Activated CD4-positive, alpha-beta memory T cell treated with anti-CD3 and anti-CD28 coated beads for 36 hours (primary cell): ENCODE measurements at regions not wholly inside any gene's neighbourhood (a gene's known extent, or its start where the extent isn't known, plus 50 kb on each side); places are given as distances from the start of the nearest gene placed in this dataset.

ENCODE experiments used
- CTCF ChIA-PET: fragments of 350-600 bp; sonication (Branson Sonifier 250); formaldehyde crosslinking; loops from one replicate; lab custom pipeline; 2021; ENCODE audit warnings: antibody characterized with exemption, inconsistent platforms; lab: Charles Lee
- POLR2A ChIA-PET: fragments of 350-600 bp; sonication (Branson Sonifier 250); formaldehyde crosslinking; loops from one replicate; lab custom pipeline; 2021; ENCODE audit warnings: antibody characterized with exemption; lab: Charles Lee
- DNase-seq: peaks from one replicate; pipeline ENCODE4 v3.0.0-alpha.2; 2020
- H3K27ac Mint-ChIP-seq: one replicate; pipeline ENCODE4 v1.8.0; 2021; ENCODE audit warnings: mixed read lengths
- H3K27me3 Mint-ChIP-seq: one replicate; pipeline ENCODE4 v1.8.0; 2021; ENCODE audit warnings: mixed read lengths
- H3K36me3 Mint-ChIP-seq: one replicate; pipeline ENCODE4 v1.8.0; 2021; ENCODE audit warnings: mixed read lengths
- H3K4me1 Mint-ChIP-seq: one replicate; pipeline ENCODE4 v1.8.0; 2021; ENCODE audit warnings: low read depth, mixed read lengths
- H3K4me3 Mint-ChIP-seq: one replicate; pipeline ENCODE4 v1.8.0; 2021; ENCODE audit warnings: mild to moderate bottlenecking, mixed read lengths
- H3K9me3 Mint-ChIP-seq: one replicate; pipeline ENCODE4 v1.8.0; 2021; ENCODE audit warnings: mixed read lengths
- intact Hi-C: fragments of 100-400 bp; cut with micrococcal nuclease; formaldehyde crosslinking; loops from one replicate; pipeline ENCODE4 v1.15.1; 2023

GRCh38 chr7:63008366-63008765 is 990.3 kb upstream of the ZNF722 start:
- no peak for DNase-seq
- Mint-ChIP-seq H3K36me3 (no peaks in the 10 kb centered on the region), H3K27me3 (no peaks in the 10 kb centered on the region), H3K4me3 (no peak overlapping the region), H3K27ac (no peak overlapping the region), H3K9me3 (peaks cover 13% of the 10 kb centered on the region), H3K4me1 (no peaks in the 10 kb centered on the region)
- ChIA-PET CTCF (no interaction called here), POLR2A (no interaction called here)
- intact Hi-C loops = loop anchor here (5.0 kb wide), 1 partner anchor 1609 kb away; no protein-coding TSS in a partner anchor

DNA sequence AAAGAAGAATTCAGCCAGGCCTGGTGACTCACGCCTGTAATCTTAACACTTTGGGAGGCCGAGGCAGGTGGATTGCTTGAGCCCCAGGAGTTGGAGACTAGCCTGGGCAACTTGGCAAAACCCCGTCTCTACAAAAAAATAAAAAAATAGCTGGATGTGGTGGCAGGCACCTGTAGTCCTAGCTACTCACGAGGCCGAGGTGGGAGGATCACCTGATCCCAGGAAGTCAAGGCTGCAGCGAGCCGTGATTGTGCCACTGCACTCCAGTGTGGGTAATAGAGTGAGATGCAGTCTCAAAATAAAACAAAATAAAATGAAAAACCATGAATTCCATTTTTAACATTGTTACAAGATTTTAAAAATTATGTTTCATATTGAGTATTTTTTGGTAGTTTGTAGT is 988.9 kb upstream of the ZNF722 start:
- ChIA-PET CTCF (interaction anchor here (1.1 kb wide), 1 partner anchor 20 kb away, joined by 4 read pairs; no protein-coding TSS in a partner anchor), POLR2A (no interaction called here)
- peaks cover 12% of the 10 kb centered on the region for H3K9me3 Mint-ChIP-seq
- intact Hi-C loops = loop anchor here (5.0 kb wide), 1 partner anchor 1608 kb away; no protein-coding TSS in a partner anchor
- H3K4me1 Mint-ChIP-seq = no peaks in the 10 kb centered on the region
- DNase-seq = no peak
- H3K4me3 Mint-ChIP-seq = no peak overlapping the region
- no peak overlapping the region for H3K27ac Mint-ChIP-seq
- no peaks in the 10 kb centered on the region for H3K27me3 Mint-ChIP-seq
- no peaks in the 10 kb centered on the region for H3K36me3 Mint-ChIP-seq

GRCh38 chr7:63012633-63013183 is 985.9 kb upstream of the ZNF722 start:
- DNase-seq = no peak
- Mint-ChIP-seq H3K9me3 (peaks cover 21% of the 10 kb centered on the region), H3K27me3 (no peaks in the 10 kb centered on the region), H3K27ac (no peak overlapping the region), H3K36me3 (no peaks in the 10 kb centered on the region), H3K4me3 (no peak overlapping the region), H3K4me1 (no peaks in the 10 kb centered on the region)
- ChIA-PET POLR2A (no interaction called here), CTCF (no interaction called here)
- intact Hi-C loops = no loop called here

DNA sequence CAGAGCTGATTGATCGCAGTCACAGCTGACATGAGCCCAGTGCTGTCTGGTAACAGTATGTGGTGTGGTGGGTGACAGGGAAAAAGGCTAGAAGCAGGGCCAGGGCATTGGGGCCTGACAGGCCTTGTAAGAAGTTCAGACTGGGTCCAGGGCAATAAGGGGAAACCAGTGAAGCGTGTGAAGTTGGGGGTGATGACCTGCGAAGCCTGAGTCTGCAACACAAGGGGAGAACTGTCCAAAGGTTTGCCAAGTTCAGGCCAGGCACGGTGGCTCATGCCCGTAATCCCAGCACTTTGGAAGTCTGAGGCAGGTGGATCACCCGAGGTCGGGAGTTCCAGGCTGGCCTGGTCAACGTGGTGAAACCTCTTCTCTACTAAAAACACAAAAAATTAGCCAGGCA is 983.9 kb upstream of the ZNF722 start:
- intact Hi-C loops = no loop called here
- H3K4me3 Mint-ChIP-seq = no peak overlapping the region
- ChIA-PET POLR2A (no interaction called here), CTCF (interaction anchor here (0.7 kb wide), 1 partner anchor 51 kb away, joined by 3 read pairs; no protein-coding TSS in a partner anchor)
- DNase-seq = no peak
- no peaks in the 10 kb centered on the region for H3K4me1 Mint-ChIP-seq
- H3K9me3 Mint-ChIP-seq = peaks cover 26% of the 10 kb centered on the region
- no peak overlapping the region for H3K27ac Mint-ChIP-seq
- H3K27me3 Mint-ChIP-seq = no peaks in the 10 kb centered on the region
- no peaks in the 10 kb centered on the region for H3K36me3 Mint-ChIP-seq

GRCh38 chr7:63023182-63023787 is 975.4 kb upstream of the ZNF722 start:
- intact Hi-C loops = no loop called here
- Mint-ChIP-seq H3K4me3 (no peak overlapping the region), H3K27ac (no peak overlapping the region), H3K27me3 (no peaks in the 10 kb centered on the region), H3K36me3 (no peaks in the 10 kb centered on the region), H3K9me3 (peaks cover 36% of the 10 kb centered on the region), H3K4me1 (no peaks in the 10 kb centered on the region)
- CTCF ChIA-PET = no interaction called here
- no peak for DNase-seq
- POLR2A ChIA-PET = no interaction called here

GRCh38 chr7:63024446-63024845 is 974.2 kb upstream of the ZNF722 start:
- ChIA-PET CTCF (no interaction called here), POLR2A (no interaction called here)
- Mint-ChIP-seq H3K27ac (no peak overlapping the region), H3K4me1 (no peaks in the 10 kb centered on the region), H3K27me3 (no peaks in the 10 kb centered on the region), H3K36me3 (no peaks in the 10 kb centered on the region), H3K4me3 (no peak overlapping the region), H3K9me3 (peaks cover 40% of the 10 kb centered on the region)
- DNase-seq = no peak
- intact Hi-C loops = no loop called here

- Mint-ChIP-seq H3K27ac (no peak overlapping the region), H3K9me3 (peaks cover 49% of the 10 kb centered on the region), H3K4me3 (no peak overlapping the region), H3K4me1 (no peaks in the 10 kb centered on the region), H3K36me3 (no peaks in the 10 kb centered on the region), H3K27me3 (no peaks in the 10 kb centered on the region)
- CTCF ChIA-PET = interaction anchor here (1.1 kb wide), 1 partner anchor 10 kb away, joined by 3 read pairs; no protein-coding TSS in a partner anchor
- intact Hi-C loops = no loop called here
- no peak for DNase-seq
- POLR2A ChIA-PET = no interaction called here
These were observed 972.8 kb upstream of the ZNF722 start for GRCh38 chr7:63025815-63026214.

- CTCF ChIA-PET = no interaction called here
- Mint-ChIP-seq H3K27me3 (no peaks in the 10 kb centered on the region), H3K9me3 (peaks cover 58% of the 10 kb centered on the region), H3K36me3 (no peaks in the 10 kb centered on the region), H3K4me1 (no peaks in the 10 kb centered on the region), H3K4me3 (no peak overlapping the region), H3K27ac (no peak overlapping the region)
- POLR2A ChIA-PET = no interaction called here
- intact Hi-C loops = no loop called here
- DNase-seq = no peak
These were observed 971.6 kb upstream of the ZNF722 start for GRCh38 chr7:63027075-63027474.

GRCh38 chr7:63028376-63029206 is 970.1 kb upstream of the ZNF722 start:
- no peak overlapping the region for H3K4me3 Mint-ChIP-seq
- CTCF ChIA-PET = no interaction called here
- H3K27me3 Mint-ChIP-seq = no peaks in the 10 kb centered on the region
- H3K27ac Mint-ChIP-seq = no peak overlapping the region
- intact Hi-C loops = no loop called here
- POLR2A ChIA-PET = no interaction called here
- DNase-seq = no peak
- H3K9me3 Mint-ChIP-seq = peaks cover 54% of the 10 kb centered on the region
- no peaks in the 10 kb centered on the region for H3K4me1 Mint-ChIP-seq
- H3K36me3 Mint-ChIP-seq = no peaks in the 10 kb centered on the region

- CTCF ChIA-PET = no interaction called here
- no peak overlapping the region for H3K4me3 Mint-ChIP-seq
- intact Hi-C loops = no loop called here
These were observed 969.5 kb upstream of the ZNF722 start for GRCh38 chr7:63029207-63029522.

DNA sequence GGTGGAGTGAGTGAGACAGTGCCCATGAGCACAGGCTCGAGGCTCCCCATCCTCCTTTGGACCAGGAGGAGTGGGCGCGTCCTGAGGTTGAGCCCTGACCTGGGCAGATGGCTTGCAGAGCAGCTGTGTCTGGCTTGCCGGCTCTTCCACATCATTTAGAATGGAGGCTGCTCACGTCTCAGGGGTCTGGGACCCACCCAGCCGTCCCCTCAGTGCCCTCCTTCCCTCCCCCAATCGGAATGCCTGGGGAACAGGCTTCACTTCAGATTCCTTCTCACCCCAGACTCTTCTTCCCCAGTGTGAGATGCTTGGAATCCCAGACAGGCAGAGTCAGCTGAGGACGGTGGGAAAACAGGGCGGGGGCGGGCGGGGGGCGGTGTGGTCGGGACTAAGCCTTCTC is 968.6 kb upstream of the ZNF722 start:
- ChIA-PET CTCF (no interaction called here), POLR2A (no interaction called here)
- no peak for DNase-seq
- Mint-ChIP-seq H3K4me1 (no peaks in the 10 kb centered on the region), H3K27me3 (no peaks in the 10 kb centered on the region), H3K36me3 (no peaks in the 10 kb centered on the region), H3K27ac (no peak overlapping the region), H3K4me3 (no peak overlapping the region), H3K9me3 (peaks cover 46% of the 10 kb centered on the region)
- intact Hi-C loops = no loop called here

More at GRCh38 chr7:63029207-63029522, 969.5 kb upstream of the ZNF722 start:
- Mint-ChIP-seq H3K4me1 (no peaks in the 10 kb centered on the region), H3K27me3 (no peaks in the 10 kb centered on the region), H3K9me3 (peaks cover 55% of the 10 kb centered on the region), H3K27ac (no peak overlapping the region), H3K36me3 (no peaks in the 10 kb centered on the region)
- DNase-seq = no peak
- POLR2A ChIA-PET = no interaction called here

DNA sequence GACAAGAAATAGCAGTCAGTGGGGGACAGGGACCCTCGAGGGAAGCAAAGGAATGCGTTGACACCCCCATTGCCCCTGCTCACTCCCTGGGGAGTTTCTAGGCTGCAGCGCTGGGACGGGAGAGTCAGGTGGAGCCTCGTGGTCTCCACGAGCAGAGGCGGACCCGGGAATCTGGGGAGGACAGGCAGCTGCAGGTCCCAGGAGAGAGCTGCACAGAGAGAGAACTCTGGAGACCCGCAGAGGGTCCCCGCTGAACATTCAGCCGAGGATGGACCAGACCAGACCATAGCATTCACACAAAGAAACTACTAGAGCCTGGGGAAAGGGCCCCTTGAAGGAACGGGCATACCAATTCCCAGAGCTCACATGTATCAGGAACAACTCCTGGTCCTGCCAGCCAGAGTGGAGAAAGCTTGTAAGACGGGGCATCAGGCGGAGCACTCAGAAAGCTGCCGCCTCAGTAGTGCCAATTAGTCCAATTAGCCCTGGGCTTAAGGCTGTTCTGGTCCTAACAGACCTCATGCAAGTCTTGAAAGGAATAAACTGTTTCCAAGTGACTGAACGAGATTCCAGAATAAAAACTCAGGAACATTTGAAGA is 966.7 kb upstream of the ZNF722 start:
- POLR2A ChIA-PET = no interaction called here
- intact Hi-C loops = no loop called here
- DNase-seq = no peak
- Mint-ChIP-seq H3K27ac (no peak overlapping the region), H3K27me3 (no peaks in the 10 kb centered on the region), H3K36me3 (no peaks in the 10 kb centered on the region), H3K4me3 (no peak overlapping the region), H3K9me3 (peaks cover 39% of the 10 kb centered on the region), H3K4me1 (no peaks in the 10 kb centered on the region)
- CTCF ChIA-PET = no interaction called here
